H9 (cell line): ENCODE measurements at regions not wholly inside any gene's neighbourhood (a gene's known extent, or its start where the extent isn't known, plus 50 kb on each side); places are given as distances from the start of the nearest gene placed in this dataset.

ENCODE experiments used
- DNase-seq: peaks from one replicate; pipeline ENCODE4 v3.0.0-alpha.2; 2017
- H2AFZ ChIP-seq: one replicate; pipeline ENCODE4 v1.6.1; 2013; ENCODE audit warnings: mild to moderate bottlenecking, low read length, control low read depth, moderate library complexity
- H2AK5ac ChIP-seq: 2 replicates; pipeline ENCODE4 v1.6.1; 2013; ENCODE audit warnings: low read length, control low read depth, mixed read lengths; ENCODE audit not compliant: insufficient read length
- H2BK120ac ChIP-seq: one replicate; pipeline ENCODE4 v1.6.1; 2013; ENCODE audit warnings: low read depth, mild to moderate bottlenecking, low read length, control low read depth, inconsistent platforms; ENCODE audit not compliant: poor library complexity, severe bottlenecking
- H2BK12ac ChIP-seq: 2 replicates; pipeline ENCODE4 v1.6.1; 2013; ENCODE audit warnings: low read length, control low read depth, mixed read lengths, low read depth; ENCODE audit not compliant: insufficient read length
- H2BK15ac ChIP-seq: 2 replicates; pipeline ENCODE4 v1.6.1; 2013; ENCODE audit warnings: low read depth, low read length, control low read depth
- H2BK20ac ChIP-seq: one replicate; pipeline ENCODE4 v1.6.1; 2013; ENCODE audit warnings: low read depth, mild to moderate bottlenecking, low read length, control low read depth, inconsistent platforms; ENCODE audit not compliant: poor library complexity, severe bottlenecking
- H2BK5ac ChIP-seq: 2 replicates; pipeline ENCODE4 v1.6.1; 2013; ENCODE audit warnings: low read length, control low read depth, mixed read lengths; ENCODE audit not compliant: insufficient read length
- H3K14ac ChIP-seq: 2 replicates; pipeline ENCODE4 v1.6.1; 2013; ENCODE audit warnings: low read length, control low read depth; ENCODE audit not compliant: insufficient read depth
- H3K18ac ChIP-seq: 2 replicates; pipeline ENCODE4 v1.6.1; 2013; ENCODE audit warnings: low read depth, mild to moderate bottlenecking, mixed read lengths, low read length, control low read depth; ENCODE audit not compliant: insufficient read length
- H3K23ac ChIP-seq: 2 replicates; pipeline ENCODE4 v1.6.1; 2013; ENCODE audit warnings: low read length, control low read depth, mixed read lengths, low read depth; ENCODE audit not compliant: insufficient read length
- H3K23me2 ChIP-seq: 2 replicates; pipeline ENCODE4 v1.6.1; 2013; ENCODE audit warnings: low read depth, mild to moderate bottlenecking, mixed read lengths, low read length, control low read depth; ENCODE audit not compliant: insufficient read length, poor library complexity, severe bottlenecking
- H3K27ac ChIP-seq: 2 replicates; pipeline ENCODE4 v1.5.1; 2013; ENCODE audit warnings: low read length, control low read depth, mixed read lengths, low read depth; ENCODE audit not compliant: insufficient read length
- H3K27me3 ChIP-seq: 2 replicates; pipeline ENCODE4 v1.6.1; 2013; ENCODE audit warnings: low read length, control low read depth, inconsistent platforms; ENCODE audit not compliant: insufficient read depth
- H3K4ac ChIP-seq: 2 replicates; pipeline ENCODE4 v1.6.1; 2013; ENCODE audit warnings: low read depth, mild to moderate bottlenecking, control low read depth, inconsistent platforms, low read length, moderate library complexity
- H3K4me1 ChIP-seq: 2 replicates; pipeline ENCODE4 v1.6.1; 2013; ENCODE audit warnings: low read length, control low read depth, inconsistent platforms; ENCODE audit not compliant: insufficient read depth
- H3K4me2 ChIP-seq: 2 replicates; pipeline ENCODE4 v1.6.1; 2013; ENCODE audit warnings: low read length, control low read depth, mixed read lengths; ENCODE audit not compliant: insufficient read length, insufficient read depth
- H3K56ac ChIP-seq: 2 replicates; pipeline ENCODE4 v1.6.1; 2013; ENCODE audit warnings: low read depth, mild to moderate bottlenecking, mixed read lengths, low read length, control low read depth; ENCODE audit not compliant: insufficient read length
- H3K79me1 ChIP-seq: 2 replicates; pipeline ENCODE4 v1.6.1; 2013; ENCODE audit warnings: low read depth, mild to moderate bottlenecking, moderate library complexity, low read length, control low read depth, inconsistent platforms; ENCODE audit not compliant: insufficient read depth, poor library complexity, severe bottlenecking
- H3K79me2 ChIP-seq: 2 replicates; pipeline ENCODE4 v1.6.1; 2013; ENCODE audit warnings: low read length, control low read depth, inconsistent platforms; ENCODE audit not compliant: insufficient read depth
- H3K9ac ChIP-seq: 2 replicates; pipeline ENCODE4 v1.6.1; 2013; ENCODE audit warnings: low read length, control low read depth, mixed read lengths; ENCODE audit not compliant: insufficient read length; ENCODE audit errors: extremely low read depth
- H3K9me3 ChIP-seq: one replicate; pipeline ENCODE4 v1.6.1; 2013; ENCODE audit warnings: low read depth, low read length, inconsistent platforms; ENCODE audit not compliant: control insufficient read depth
- H3T11ph ChIP-seq: one replicate; pipeline ENCODE4 v1.6.1; 2013; ENCODE audit warnings: mild to moderate bottlenecking, low read length, control low read depth, inconsistent platforms
- H4K20me1 ChIP-seq: one replicate; pipeline ENCODE4 v1.6.1; 2013; ENCODE audit not compliant: control insufficient read depth, insufficient read length, insufficient read depth
- H4K5ac ChIP-seq: 2 replicates; pipeline ENCODE4 v1.6.1; 2013; ENCODE audit warnings: low read depth, mild to moderate bottlenecking, mixed read lengths, low read length, control low read depth; ENCODE audit not compliant: insufficient read length
- H4K8ac ChIP-seq: replicated peaks from 2 replicates; pipeline ENCODE4 v1.6.1; 2013; ENCODE audit warnings: low read length, control low read depth, mixed read lengths, low read depth; ENCODE audit not compliant: insufficient read length
- H4K91ac ChIP-seq: 2 replicates; pipeline ENCODE4 v1.6.1; 2013; ENCODE audit warnings: low read depth, mild to moderate bottlenecking, moderate library complexity, mixed read lengths, low read length, control low read depth; ENCODE audit not compliant: insufficient read length
- H3K27ac Mint-ChIP-seq, 3 experiments: 2 replicates in 2 of 3; 3 replicates in 1 of 3; pipeline ENCODE4 v1.8.0; 2020 to 2021; ENCODE audit warnings: mixed read lengths in 3 of 3, mild to moderate bottlenecking in 1 of 3, moderate library complexity in 1 of 3
- H3K27me3 Mint-ChIP-seq: 2 replicates; pipeline ENCODE4 v1.8.0; 2021; ENCODE audit warnings: low read depth, mild to moderate bottlenecking, moderate library complexity, mixed read lengths
- H3K36me3 Mint-ChIP-seq, 3 experiments: 2 replicates in 2 of 3; 3 replicates in 1 of 3; pipeline ENCODE4 v1.8.0; 2020 to 2021; ENCODE audit warnings: low read depth in 3 of 3, mixed read lengths in 3 of 3; ENCODE audit not compliant: insufficient read depth in 1 of 3
- H3K4me1 Mint-ChIP-seq, 2 experiments: 2 replicates each; pipeline ENCODE4 v1.8.0; 2020; ENCODE audit warnings: mixed read lengths in 2 of 2
- H3K4me3 Mint-ChIP-seq, 2 experiments: 2 replicates in 1 of 2; 3 replicates in 1 of 2; pipeline ENCODE4 v1.8.0; 2020 to 2021; ENCODE audit warnings: mild to moderate bottlenecking in 2 of 2, mixed read lengths in 2 of 2, moderate library complexity in 1 of 2
- H3K9me3 Mint-ChIP-seq, 2 experiments: 2 replicates in 1 of 2; 3 replicates in 1 of 2; pipeline ENCODE4 v1.8.0; 2020; ENCODE audit warnings: mild to moderate bottlenecking in 2 of 2, mixed read lengths in 2 of 2, moderate library complexity in 1 of 2
- CTCF ChIP-seq: fragments of 200-600 bp; sonication (generic); conservative IDR thresholded peaks from 3 replicates; pipeline ENCODE4 v1.8.0; 2021; ENCODE audit warnings: antibody characterized with exemption, mild to moderate bottlenecking
- WGBS: extraction: QIAGEN DNeasy Blood & Tissue Kit; methylation state at CpG from one replicate; pipeline ENCODE4 v1.1.7; 2013; ENCODE audit warnings: missing lambda C conversion rate, low lambda C conversion rate, mixed read lengths; ENCODE audit not compliant: insufficient read length; ENCODE audit errors: extremely low coverage; 5-methylcytosine and 5-hydroxymethylcytosine counted together

- Mint-ChIP-seq H3K27me3 (no peaks in the 10 kb centered on the region; the same call in 1 of the 2 replicates), H3K4me1 (peaks cover 36 to 38% of the 10 kb centered on the region in 2 experiments), H3K36me3 (peaks cover 24 to 32% (median 28%) of the 10 kb centered on the region in 3 experiments), H3K4me3 (no peak overlapping the region), H3K27ac (no peak overlapping the region; a peak in 2 of 7 replicates), H3K9me3 (peaks cover 10% of the 10 kb centered on the region in 2 experiments; a peak in 4 of 5 replicates)
- no peak overlapping the region for H4K5ac ChIP-seq
- no peak overlapping the region for H3K18ac ChIP-seq
- no peak overlapping the region for H2BK12ac ChIP-seq
- H4K8ac ChIP-seq, result no peak overlapping the region
- H3K4ac ChIP-seq, result no peak overlapping the region
- H3K23ac ChIP-seq, result no peak overlapping the region
- WGBS, result no CpG with 5 or more reads among the region's 10 CpGs
- no peaks in the 10 kb centered on the region for H3K9me3 ChIP-seq
- H2AK5ac ChIP-seq, result no peak overlapping the region
- no peak for TF ChIP-seq CTCF
- peaks cover 12% of the 10 kb centered on the region for H3K4me1 ChIP-seq
- no peak overlapping the region for H2BK15ac ChIP-seq
- no peak overlapping the region for H2AFZ ChIP-seq
- no peak overlapping the region for H2BK20ac ChIP-seq
- no peak overlapping the region for H4K91ac ChIP-seq
- no peak overlapping the region for H3T11ph ChIP-seq
- H2BK5ac ChIP-seq, result no peak overlapping the region
- H3K9ac ChIP-seq, result no peak overlapping the region
- H2BK120ac ChIP-seq, result no peak overlapping the region
- H3K23me2 ChIP-seq, result no peaks in the 10 kb centered on the region
- H3K79me2 ChIP-seq, result peaks cover 3% of the 10 kb centered on the region; the same call in 1 of the 2 replicates
- no peaks in the 10 kb centered on the region for H3K27me3 ChIP-seq
- H3K56ac ChIP-seq, result no peak overlapping the region
- no peak overlapping the region for H3K14ac ChIP-seq
- no peaks in the 10 kb centered on the region for H4K20me1 ChIP-seq
- no peak overlapping the region for H3K27ac ChIP-seq
- H3K4me2 ChIP-seq, result no peak overlapping the region
- H3K79me1 ChIP-seq, result no peaks in the 10 kb centered on the region
- DNase-seq, result no peak
Measured at GRCh38 chr14:89503431-89503996, 86.5 kb upstream of the FOXN3 start.
